ACHN (cell line): ENCODE measurements at regions not wholly inside any gene's neighbourhood (a gene's known extent, or its start where the extent isn't known, plus 50 kb on each side); places are given as distances from the start of the nearest gene placed in this dataset.
"Not testable (repeated sequence)": the region's sequence is repeated elsewhere in the genome, so short reads cannot be mapped to it uniquely, and the experiment has no call there.

Experiments
- DNase-seq: peaks from one replicate; pipeline ENCODE4 v3.0.0-alpha.2; 2015
- in situ Hi-C: cut with HindIII; loops from 2 replicates; pipeline ENCODE4 v1.10.0; 2017; ENCODE audit warnings: low sequenced_read_pairs, low pct_ligation_motif_present, low pct_unique_long_range_greater_than_20kb

- no peak for DNase-seq
- in situ Hi-C loops, result no loop called here
Observed at GRCh38 chr19:30842926-30843325, 470.7 kb downstream of the ZNF536 start.

- DNase-seq, result no peak
- in situ Hi-C loops, result no loop called here
Observed at GRCh38 chr19:30841934-30842333, 469.8 kb downstream of the ZNF536 start.

- DNase-seq, result no peak
- in situ Hi-C loops, result no loop called here
Observed at GRCh38 chr19:30830875-30831274, 458.7 kb downstream of the ZNF536 start.

GRCh38 chr19:30825505-30825904, 453.3 kb downstream of the ZNF536 start:
- in situ Hi-C loops, result not testable (repeated sequence)

GRCh38 chr19:30824809-30825208, 452.6 kb downstream of the ZNF536 start:
- DNase-seq, result no peak
- in situ Hi-C loops, result no loop called here

More at GRCh38 chr19:30825505-30825904, 453.3 kb downstream of the ZNF536 start:
- not testable (repeated sequence) for DNase-seq

- in situ Hi-C loops, result no loop called here
- no peak for DNase-seq
Observed at GRCh38 chr19:30817965-30818567, 445.9 kb downstream of the ZNF536 start.

- no peak for DNase-seq
- in situ Hi-C loops, result no loop called here
Observed at GRCh38 chr19:30817197-30817596, 445.0 kb downstream of the ZNF536 start.

GRCh38 chr19:30815889-30816580, 443.9 kb downstream of the ZNF536 start:
- in situ Hi-C loops, result no loop called here
- no peak for DNase-seq

- in situ Hi-C loops, result no loop called here
- DNase-seq, result no peak
Observed at GRCh38 chr19:30812099-30812678, 440.0 kb downstream of the ZNF536 start.

GRCh38 chr19:30811397-30812098, 439.4 kb downstream of the ZNF536 start:
- no peak for DNase-seq
- in situ Hi-C loops, result no loop called here

GRCh38 chr19:30810726-30811125, 438.5 kb downstream of the ZNF536 start:
- in situ Hi-C loops, result no loop called here
- DNase-seq, result no peak

GRCh38 chr19:30807278-30807677, 435.1 kb downstream of the ZNF536 start:
- no peak for DNase-seq
- in situ Hi-C loops, result no loop called here

GRCh38 chr19:30806311-30806710, 434.1 kb downstream of the ZNF536 start:
- in situ Hi-C loops, result no loop called here
- DNase-seq, result no peak

- in situ Hi-C loops, result no loop called here
- no peak for DNase-seq
Observed at GRCh38 chr19:30804751-30805150, 432.6 kb downstream of the ZNF536 start.

GRCh38 chr19:30804333-30804732, 432.1 kb downstream of the ZNF536 start:
- DNase-seq, in situ Hi-C loops: not testable (repeated sequence)

GRCh38 chr19:30802424-30803013, 430.3 kb downstream of the ZNF536 start:
- no peak for DNase-seq

GRCh38 chr19:30799865-30800755, 427.9 kb downstream of the ZNF536 start:
- in situ Hi-C loops, result no loop called here
- DNase-seq, result peak; percentile 10

More at GRCh38 chr19:30802424-30803013, 430.3 kb downstream of the ZNF536 start:
- in situ Hi-C loops, result no loop called here

- DNase-seq, result no peak
- in situ Hi-C loops, result no loop called here
Observed at GRCh38 chr19:30795727-30796126, 423.5 kb downstream of the ZNF536 start.
